DND-41 (cell line): ENCODE measurements at regions not wholly inside any gene's neighbourhood (a gene's known extent, or its start where the extent isn't known, plus 50 kb on each side); places are given as distances from the start of the nearest gene placed in this dataset.

Experiments
- CTCF ChIP-seq: IDR thresholded peaks from 2 replicates; pipeline ENCODE4 v1.5.1; 2012; ENCODE audit warnings: borderline replicate concordance, low read length, moderate library complexity, mild to moderate bottlenecking; ENCODE audit not compliant: poor library complexity, severe bottlenecking; ENCODE audit errors: extremely low read depth
- EZH2 ChIP-seq: IDR thresholded peaks from 3 replicates; pipeline ENCODE4 v1.6.1; 2012; ENCODE audit warnings: borderline replicate concordance, low read depth, mild to moderate bottlenecking, moderate library complexity, low read length, inconsistent platforms; ENCODE audit not compliant: severe bottlenecking

GRCh38 chrY:8712296-8712695, 625.0 kb upstream of the TSPY4 start:
- no peak for TF ChIP-seq CTCF
- no peak for TF ChIP-seq EZH2
